ENCODE measurements at regions not wholly inside any gene's neighbourhood (a gene's known extent, or its start where the extent isn't known, plus 50 kb on each side); places are given as distances from the start of the nearest gene placed in this dataset.

- Histone ChIP-seq H3K4me3 (ENCODE audit: low read depth in 1 of 2, low read length in 1 of 2) (no peak overlapping the region), H3K36me3 (no peaks in the 10 kb centered on the region), H3K9me3 (no peaks in the 10 kb centered on the region), H3K4me1 (ENCODE audit: control insufficient read depth in 1 of 2, insufficient read depth in 1 of 2, low read depth in 1 of 2, low read length in 1 of 2) (no peaks in the 10 kb centered on the region), H3K27me3 (no peaks in the 10 kb centered on the region), H3K27ac (no peak overlapping the region)
- TF ChIP-seq CTCF (IDR thresholded peaks at IDR 0.05): no peak
Observed at GRCh38 chr13:21757763-21758162, 86.9 kb downstream of the FGF9 start.

- TF ChIP-seq CTCF (IDR thresholded peaks at IDR 0.05): no peak
- Histone ChIP-seq H3K9me3 (no peaks in the 10 kb centered on the region), H3K4me3 (ENCODE audit: low read depth in 1 of 2, low read length in 1 of 2) (no peak overlapping the region), H3K4me1 (ENCODE audit: control insufficient read depth in 1 of 2, insufficient read depth in 1 of 2, low read depth in 1 of 2, low read length in 1 of 2) (no peaks in the 10 kb centered on the region), H3K27ac (no peak overlapping the region), H3K27me3 (no peaks in the 10 kb centered on the region), H3K36me3 (no peaks in the 10 kb centered on the region)
Observed at GRCh38 chr13:21758441-21758840, 87.6 kb downstream of the FGF9 start.

GRCh38 chr13:21759463-21759862 lies 88.6 kb downstream of the FGF9 start:
- Histone ChIP-seq H3K4me3 (ENCODE audit: low read depth in 1 of 2, low read length in 1 of 2) (no peak overlapping the region), H3K27me3 (no peaks in the 10 kb centered on the region), H3K4me1 (ENCODE audit: control insufficient read depth in 1 of 2, insufficient read depth in 1 of 2, low read depth in 1 of 2, low read length in 1 of 2) (no peaks in the 10 kb centered on the region), H3K9me3 (no peaks in the 10 kb centered on the region), H3K36me3 (no peaks in the 10 kb centered on the region), H3K27ac (no peak overlapping the region)
- no peak for TF ChIP-seq CTCF (IDR thresholded peaks at IDR 0.05)

GRCh38 chr13:21759911-21760310 lies 89.0 kb downstream of the FGF9 start:
- Histone ChIP-seq H3K27me3 (no peaks in the 10 kb centered on the region), H3K4me3 (ENCODE audit: low read depth in 1 of 2, low read length in 1 of 2) (no peak overlapping the region), H3K27ac (no peak overlapping the region), H3K4me1 (ENCODE audit: control insufficient read depth in 1 of 2, insufficient read depth in 1 of 2, low read depth in 1 of 2, low read length in 1 of 2) (no peaks in the 10 kb centered on the region), H3K9me3 (no peaks in the 10 kb centered on the region), H3K36me3 (no peaks in the 10 kb centered on the region)
- no peak for TF ChIP-seq CTCF (IDR thresholded peaks at IDR 0.05)

GRCh38 chr13:21761770-21762169 lies 90.9 kb downstream of the FGF9 start:
- no peak overlapping the region for H3K4me3 ChIP-seq (ENCODE audit: low read depth in 1 of 2, low read length in 1 of 2)
- TF ChIP-seq CTCF (IDR thresholded peaks at IDR 0.05): no peak
- no peak overlapping the region for H3K27ac ChIP-seq
- H3K4me1 ChIP-seq (ENCODE audit: control insufficient read depth in 1 of 2, insufficient read depth in 1 of 2, low read depth in 1 of 2, low read length in 1 of 2): no peaks in the 10 kb centered on the region
- no peaks in the 10 kb centered on the region for H3K9me3 ChIP-seq
- H3K27me3 ChIP-seq: no peaks in the 10 kb centered on the region
- H3K36me3 ChIP-seq: no peaks in the 10 kb centered on the region

- no peak for TF ChIP-seq CTCF (IDR thresholded peaks at IDR 0.05)
- Histone ChIP-seq H3K27me3 (no peaks in the 10 kb centered on the region), H3K27ac (no peak overlapping the region), H3K9me3 (no peaks in the 10 kb centered on the region), H3K4me1 (ENCODE audit: control insufficient read depth in 1 of 2, insufficient read depth in 1 of 2, low read depth in 1 of 2, low read length in 1 of 2) (no peaks in the 10 kb centered on the region), H3K4me3 (ENCODE audit: low read depth in 1 of 2, low read length in 1 of 2) (no peak overlapping the region), H3K36me3 (no peaks in the 10 kb centered on the region)
Observed at GRCh38 chr13:21762512-21762911, 91.6 kb downstream of the FGF9 start.
